Ovary (tissue), 7 donors: ENCODE measurements at regions not wholly inside any gene's neighbourhood (a gene's known extent, or its start where the extent isn't known, plus 50 kb on each side); places are given as distances from the start of the nearest gene placed in this dataset.

Experiments used
- DNase-seq, 5 donors: peaks; one replicate each; pipeline ENCODE4 v3.0.0-alpha.2; 2019 to 2020
- H3K27ac ChIP-seq, 2 donors: fragments of 200-600 bp; one replicate each; pipeline versions ENCODE4 v1.5.1 to v1.8.0; 2019 to 2022
- H3K27me3 ChIP-seq: fragments of 200-600 bp; one replicate; pipeline ENCODE4 v1.8.0; 2022
- H3K36me3 ChIP-seq: fragments of 200-600 bp; sonication (generic); one replicate; pipeline ENCODE4 v1.5.1; 2019
- H3K4me1 ChIP-seq: one replicate; pipeline ENCODE4 v1.8.1; 2013; ENCODE audit warnings: mild to moderate bottlenecking, moderate library complexity; ENCODE audit not compliant: insufficient read depth
- H3K4me3 ChIP-seq: fragments of 200-600 bp; sonication (generic); one replicate; pipeline ENCODE4 v1.5.1; 2017
- H3K9me3 ChIP-seq, 2 donors: fragments of 200-600 bp in 1 of 2; sonication (generic) in 1 of 2; one replicate each; pipeline versions ENCODE4 v1.5.1 to v1.8.1; 2013 to 2019; ENCODE audit warnings: mild to moderate bottlenecking in 1 of 2, moderate library complexity in 1 of 2
- EP300 ChIP-seq: sonication (generic); formaldehyde crosslinking; IDR thresholded peaks from one replicate; pipeline ENCODE4 v1.6.1; 2017; ENCODE audit warnings: antibody characterized with exemption
- POLR2A ChIP-seq: fragments of 450-650 bp; IDR thresholded peaks from one replicate; pipeline ENCODE4 v1.6.1; 2017; ENCODE audit warnings: antibody characterized with exemption, mild to moderate bottlenecking, moderate library complexity
- WGBS, 3 donors: extraction: QIAGEN DNeasy Blood & Tissue Kit in 1 of 3; methylation state at CpG; one replicate each; pipeline versions ENCODE4 v1.1.5 to v1.1.7; 2013 to 2017; 5-methylcytosine and 5-hydroxymethylcytosine counted together
- intact Hi-C, 4 donors: fragments of 100-400 bp; cut with DNase I; formaldehyde crosslinking; loops; one replicate each; pipeline versions ENCODE4 v1.11.0 to v1.15.1; 2022 to 2023
- TF ChIP-seq, protein P1 (sequence below), 3 donors: fragments of 450-650 bp in 2 of 3; fragments of 200-600 bp in 1 of 3; IDR thresholded peaks; one replicate each; pipeline versions ENCODE4 v1.5.1 to v1.8.0; 2016 to 2022; ENCODE audit warnings: antibody characterized with exemption in 3 of 3, mild to moderate bottlenecking in 1 of 3
- donor health status: DM: no; HTN: no; CAD: no; lungs with moderate emphysema.
- donor health status: DM: no; HTN: no; CAD: no.
- donor health status: Bipolar disorder and iron deficiency.
- donor health status: DM: no; HTN: no; CAD: no.
- donor health status: DM: yes; HTN: yes; CAD: no.

DNA sequence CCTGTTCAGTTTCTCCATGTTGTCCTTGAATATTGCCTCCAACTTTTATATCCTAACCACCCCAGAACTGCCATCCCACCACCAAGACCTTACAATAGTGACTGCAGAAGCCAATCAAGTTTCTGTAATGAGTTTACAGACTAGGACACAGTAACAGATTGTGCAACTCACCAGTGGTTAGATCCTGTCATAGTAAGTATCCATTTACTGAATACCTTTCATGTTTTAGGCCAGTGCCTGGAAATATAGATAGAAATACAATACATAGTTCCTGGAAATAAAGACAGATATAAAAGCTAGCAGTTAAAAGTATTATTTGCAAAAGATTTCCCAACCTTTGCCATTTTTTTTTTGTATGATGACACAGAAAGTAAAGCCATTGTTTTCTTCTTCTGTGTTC lies 471.8 kb upstream of the BTBD3 start:
- Histone ChIP-seq H3K36me3 (no peaks in the 10 kb centered on the region), H3K4me1 (no peaks in the 10 kb centered on the region), H3K4me3 (no peak overlapping the region), H3K27ac (no peak overlapping the region), H3K27me3 (no peaks in the 10 kb centered on the region), H3K9me3 (no peaks in the 10 kb centered on the region)
- TF ChIP-seq POLR2A, result no peak
- TF ChIP-seq, protein P1, sequence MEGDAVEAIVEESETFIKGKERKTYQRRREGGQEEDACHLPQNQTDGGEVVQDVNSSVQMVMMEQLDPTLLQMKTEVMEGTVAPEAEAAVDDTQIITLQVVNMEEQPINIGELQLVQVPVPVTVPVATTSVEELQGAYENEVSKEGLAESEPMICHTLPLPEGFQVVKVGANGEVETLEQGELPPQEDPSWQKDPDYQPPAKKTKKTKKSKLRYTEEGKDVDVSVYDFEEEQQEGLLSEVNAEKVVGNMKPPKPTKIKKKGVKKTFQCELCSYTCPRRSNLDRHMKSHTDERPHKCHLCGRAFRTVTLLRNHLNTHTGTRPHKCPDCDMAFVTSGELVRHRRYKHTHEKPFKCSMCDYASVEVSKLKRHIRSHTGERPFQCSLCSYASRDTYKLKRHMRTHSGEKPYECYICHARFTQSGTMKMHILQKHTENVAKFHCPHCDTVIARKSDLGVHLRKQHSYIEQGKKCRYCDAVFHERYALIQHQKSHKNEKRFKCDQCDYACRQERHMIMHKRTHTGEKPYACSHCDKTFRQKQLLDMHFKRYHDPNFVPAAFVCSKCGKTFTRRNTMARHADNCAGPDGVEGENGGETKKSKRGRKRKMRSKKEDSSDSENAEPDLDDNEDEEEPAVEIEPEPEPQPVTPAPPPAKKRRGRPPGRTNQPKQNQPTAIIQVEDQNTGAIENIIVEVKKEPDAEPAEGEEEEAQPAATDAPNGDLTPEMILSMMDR (IDR thresholded peaks at IDR 0.05), result no peak
- no peak for TF ChIP-seq EP300
- DNase-seq, result no peak
- intact Hi-C loops, result no loop called here

- Histone ChIP-seq H3K27ac (no peak overlapping the region), H3K4me1 (peaks cover 2% of the 10 kb centered on the region), H3K9me3 (no peaks in the 10 kb centered on the region), H3K27me3 (no peaks in the 10 kb centered on the region), H3K36me3 (no peaks in the 10 kb centered on the region), H3K4me3 (no peak overlapping the region)
- intact Hi-C loops, result no loop called here
- no peak for TF ChIP-seq POLR2A
- no peak for TF ChIP-seq EP300
- TF ChIP-seq, protein P1 (IDR thresholded peaks at IDR 0.05), result no peak
- WGBS, 3 donors, result 20 to 72% (median 52%) methylated on average over 5 of the region's 5 CpGs
- no peak for DNase-seq
These were observed 470.2 kb upstream of the BTBD3 start for GRCh38 chr20:11447371-11448100.

GRCh38 chr20:11448554-11448953 lies 469.1 kb upstream of the BTBD3 start:
- Histone ChIP-seq H3K4me3 (no peak overlapping the region), H3K4me1 (peaks cover 2% of the 10 kb centered on the region), H3K27ac (no peak overlapping the region), H3K9me3 (no peaks in the 10 kb centered on the region), H3K27me3 (no peaks in the 10 kb centered on the region), H3K36me3 (no peaks in the 10 kb centered on the region)
- intact Hi-C loops, result no loop called here
- DNase-seq, result no peak
- WGBS, 3 donors, result 87 to 95% (median 92%) methylated on average over 4 of the region's 4 CpGs
- TF ChIP-seq, protein P1 (IDR thresholded peaks at IDR 0.05), result no peak
- TF ChIP-seq POLR2A (no peak), EP300 (no peak)

DNA sequence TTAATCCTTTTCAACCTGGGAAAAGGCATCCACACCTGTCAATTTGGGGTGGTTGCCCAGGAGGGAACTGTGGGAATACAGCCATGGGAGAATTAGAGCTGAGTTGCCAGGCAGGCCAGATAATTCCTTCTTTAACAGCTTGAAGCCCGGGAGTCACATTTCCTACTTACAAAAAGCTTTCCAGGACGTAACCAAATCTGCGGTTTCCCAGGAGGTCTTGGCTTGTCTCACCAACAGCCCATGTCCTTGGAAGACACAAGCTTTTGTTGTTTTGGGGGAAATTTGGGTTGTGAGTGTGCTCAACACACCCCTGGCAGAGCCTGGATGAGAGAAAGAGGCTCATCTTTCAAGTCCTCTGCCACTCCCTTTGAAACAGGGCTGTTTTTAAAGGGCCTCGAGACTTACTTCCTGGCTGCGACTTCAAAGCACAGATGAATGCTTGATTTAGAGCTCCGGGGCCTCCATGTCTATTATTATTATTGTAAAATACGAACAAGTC lies 465.9 kb upstream of the BTBD3 start:
- no peaks in the 10 kb centered on the region for H3K36me3 ChIP-seq
- TF ChIP-seq, protein P1 (IDR thresholded peaks at IDR 0.05), result no peak
- TF ChIP-seq POLR2A (no peak), EP300 (no peak)
- WGBS, 3 donors, result 4 to 10% (median 7%) methylated on average over 7 of the region's 7 CpGs
- peaks cover 2% of the 10 kb centered on the region for H3K4me1 ChIP-seq
- no peak overlapping the region for H3K27ac ChIP-seq
- DNase-seq, result no peak
- H3K9me3 ChIP-seq, result no peaks in the 10 kb centered on the region
- intact Hi-C loops, result no loop called here
- no peak overlapping the region for H3K4me3 ChIP-seq
- no peaks in the 10 kb centered on the region for H3K27me3 ChIP-seq
